GM12891 (cell line): ENCODE measurements at regions not wholly inside any gene's neighbourhood (a gene's known extent, or its start where the extent isn't known, plus 50 kb on each side); places are given as distances from the start of the nearest gene placed in this dataset.
"Not testable (repeated sequence)": the region's sequence is repeated elsewhere in the genome, so short reads cannot be mapped to it uniquely, and the experiment has no call there.

Experiments used
- PAX5 ChIP-seq: IDR thresholded peaks from 2 replicates; pipeline ENCODE4 v1.6.1; 2011; ENCODE audit warnings: low read length, moderate library complexity, mild to moderate bottlenecking; ENCODE audit not compliant: insufficient read depth, severe bottlenecking
- POLR2A ChIP-seq: IDR thresholded peaks from 2 replicates; pipeline ENCODE4 v1.6.1; 2011; ENCODE audit warnings: low read depth, low read length, control low read depth
- POLR2AphosphoS5 ChIP-seq: IDR thresholded peaks from 2 replicates; pipeline ENCODE4 v1.6.1; 2011; ENCODE audit warnings: low read depth, low read length, control low read depth
- SPI1 ChIP-seq: IDR thresholded peaks from 2 replicates; pipeline ENCODE4 v1.6.1; 2011; ENCODE audit warnings: low read depth, low read length, control low read depth
- TAF1 ChIP-seq: IDR thresholded peaks from 2 replicates; pipeline ENCODE4 v1.6.1; 2011; ENCODE audit warnings: low read depth, low read length, control low read depth

DNA sequence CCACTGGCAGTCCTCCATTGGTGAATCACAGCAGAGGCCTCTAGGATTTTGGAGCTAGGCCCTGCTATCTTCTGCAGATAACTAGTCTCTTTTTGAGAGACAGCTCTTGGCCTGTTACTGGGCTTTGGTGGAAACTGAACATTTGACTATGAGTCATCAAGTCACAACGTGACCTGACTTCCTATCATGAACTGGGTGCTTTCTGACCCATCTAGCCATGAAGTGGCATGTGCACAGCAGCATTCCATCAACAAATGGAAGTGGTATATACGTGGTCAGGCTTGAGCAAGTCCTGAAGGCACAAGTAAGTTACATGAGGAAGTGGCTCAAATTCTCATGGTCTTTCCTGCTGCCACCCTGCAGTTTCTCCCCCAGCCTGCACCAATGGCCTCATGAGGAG is 228.5 kb downstream of the CDH19 start:
- TF ChIP-seq POLR2AphosphoS5, PAX5, SPI1, POLR2A, TAF1: not testable (repeated sequence)
